IMR-90 (cell line): ENCODE measurements at regions not wholly inside any gene's neighbourhood (a gene's known extent, or its start where the extent isn't known, plus 50 kb on each side); places are given as distances from the start of the nearest gene placed in this dataset.

Experiments
- ATAC-seq: fragments of 200-7000 bp; cut with Tn5 transposase; 2 replicates; pipeline ENCODE4 v1.9.1; 2020; ENCODE audit warnings: low read depth, mild to moderate bottlenecking, moderate library complexity
- BruUV-seq: library from RNA; stranded (reverse); fragments of 400-500 nt; replicated peaks from 2 replicates; lab custom pipeline; 2021; lab: Mats Ljungman, UMichigan
- CTCF ChIA-PET: fragments of 300-600 bp; formaldehyde crosslinking; extraction: SDS; loops from one replicate; lab custom pipeline; 2021; ENCODE audit warnings: antibody characterized with exemption; lab: Yijun Ruan, JAX
- POLR2A ChIA-PET: fragments of 300-600 bp; sonication (Branson Sonifier 250); formaldehyde crosslinking; loops from one replicate; lab custom pipeline; 2022; ENCODE audit warnings: antibody characterized with exemption; ENCODE audit not compliant: unreplicated experiment; lab: Charles Lee
- DNase-seq: peaks from one replicate; pipeline ENCODE4 v3.0.0; 2013
- H2AFZ ChIP-seq: replicated peaks from 2 replicates; pipeline ENCODE3; 2013; ENCODE audit warnings: low read length, mild to moderate bottlenecking; ENCODE audit not compliant: poor library complexity
- H2AK5ac ChIP-seq: 2 replicates; pipeline ENCODE4 v1.6.1; 2013; ENCODE audit warnings: low read depth, low read length, inconsistent platforms
- H2AK9ac ChIP-seq: replicated peaks from 2 replicates; pipeline ENCODE3; 2013; ENCODE audit warnings: mild to moderate bottlenecking, low read depth, low read length, moderate library complexity; ENCODE audit not compliant: poor library complexity
- H2BK120ac ChIP-seq: 2 replicates; pipeline ENCODE4 v1.6.1; 2013; ENCODE audit warnings: low read depth, low read length, inconsistent platforms
- H2BK15ac ChIP-seq: 3 replicates; pipeline ENCODE4 v1.6.1; 2013; ENCODE audit warnings: low read depth, low read length, inconsistent platforms
- H2BK20ac ChIP-seq: 2 replicates; pipeline ENCODE4 v1.6.1; 2013; ENCODE audit warnings: low read depth, mild to moderate bottlenecking, inconsistent platforms, low read length, moderate library complexity
- H2BK5ac ChIP-seq: 2 replicates; pipeline ENCODE4 v1.6.1; 2013; ENCODE audit warnings: mild to moderate bottlenecking, low read depth, low read length, inconsistent platforms; ENCODE audit not compliant: poor library complexity, severe bottlenecking
- H3K14ac ChIP-seq: replicated peaks from 2 replicates; pipeline ENCODE4 v1.6.1; 2013; ENCODE audit warnings: low read depth, low read length, inconsistent platforms
- H3K18ac ChIP-seq: 2 replicates; pipeline ENCODE4 v1.6.1; 2013; ENCODE audit warnings: low read depth, low read length, control low read depth
- H3K23ac ChIP-seq: 2 replicates; pipeline ENCODE4 v1.6.1; 2013; ENCODE audit warnings: low read depth, low read length, inconsistent platforms
- H3K27ac ChIP-seq: 2 replicates; pipeline ENCODE4 v1.5.1; 2013; ENCODE audit warnings: mild to moderate bottlenecking, control low read depth, low read length; ENCODE audit not compliant: insufficient read depth
- H3K27me3 ChIP-seq: 2 replicates; pipeline ENCODE4 v1.6.1; 2013; ENCODE audit warnings: low read length; ENCODE audit not compliant: control insufficient read depth, insufficient read depth
- H3K36me3 ChIP-seq: 2 replicates; pipeline ENCODE4 v1.6.1; 2013; ENCODE audit warnings: low read length, mixed read lengths; ENCODE audit not compliant: control insufficient read depth, insufficient read depth
- H3K4ac ChIP-seq: 2 replicates; pipeline ENCODE4 v1.6.1; 2013; ENCODE audit warnings: low read depth, low read length, inconsistent platforms
- H3K4me1 ChIP-seq: 2 replicates; pipeline ENCODE4 v1.6.1; 2013; ENCODE audit warnings: low read length, mixed read lengths; ENCODE audit not compliant: control insufficient read depth, insufficient read depth
- H3K4me2 ChIP-seq: 2 replicates; pipeline ENCODE4 v1.6.1; 2013; ENCODE audit warnings: low read depth, mild to moderate bottlenecking, control low read depth, low read length, moderate library complexity
- H3K4me3 ChIP-seq: 2 replicates; pipeline ENCODE4 v1.5.1; 2013; ENCODE audit warnings: low read depth, mild to moderate bottlenecking, control low read depth, low read length, moderate library complexity; ENCODE audit not compliant: insufficient read depth
- H3K56ac ChIP-seq: 2 replicates; pipeline ENCODE4 v1.6.1; 2013; ENCODE audit warnings: low read length, inconsistent platforms; ENCODE audit not compliant: insufficient read depth; ENCODE audit errors: extremely low read depth
- H3K79me1 ChIP-seq, 2 experiments: 2 replicates each; pipeline ENCODE4 v1.6.1; 2013; ENCODE audit warnings: low read length in 2 of 2, inconsistent platforms in 1 of 2, low read depth in 1 of 2
- H3K9ac ChIP-seq: 2 replicates; pipeline ENCODE4 v1.6.1; 2013; ENCODE audit warnings: low read depth, low read length, control low read depth
- H3K9me1 ChIP-seq: 2 replicates; pipeline ENCODE4 v1.6.1; 2013; ENCODE audit warnings: low read length, inconsistent platforms; ENCODE audit not compliant: insufficient read depth
- H3K9me3 ChIP-seq: 2 replicates; pipeline ENCODE4 v1.6.1; 2013; ENCODE audit warnings: low read length; ENCODE audit not compliant: control insufficient read depth, insufficient read depth
- H4K20me1 ChIP-seq: 2 replicates; pipeline ENCODE4 v1.6.1; 2013; ENCODE audit warnings: low read length, inconsistent platforms; ENCODE audit not compliant: insufficient read depth
- H4K5ac ChIP-seq: 2 replicates; pipeline ENCODE4 v1.6.1; 2013; ENCODE audit warnings: mild to moderate bottlenecking, low read depth, low read length, control low read depth
- H4K8ac ChIP-seq, 2 experiments: 2 replicates each; pipeline ENCODE4 v1.6.1; 2013; ENCODE audit warnings: low read depth in 2 of 2, low read length in 2 of 2, control low read depth in 1 of 2, inconsistent platforms in 1 of 2
- H4K91ac ChIP-seq: 2 replicates; pipeline ENCODE4 v1.6.1; 2013; ENCODE audit warnings: low read depth, low read length, inconsistent platforms; ENCODE audit not compliant: insufficient read depth
- BHLHE40 ChIP-seq: fragments of 150-350 bp; IDR thresholded peaks from 2 replicates; pipeline ENCODE4 v1.6.1; 2016; ENCODE audit warnings: mild to moderate bottlenecking, low read depth, low read length
- CEBPB ChIP-seq: IDR thresholded peaks from 2 replicates; pipeline ENCODE4 v1.6.1; 2012; ENCODE audit warnings: low read depth, low read length, improper control_type of control experiment
- CHD1 ChIP-seq: IDR thresholded peaks from 2 replicates; pipeline ENCODE4 v1.6.1; 2012; ENCODE audit warnings: low read depth, low read length, improper control_type of control experiment
- CTCF ChIP-seq: conservative IDR thresholded peaks from 2 replicates; pipeline ENCODE4 v1.5.1; 2012; ENCODE audit warnings: mild to moderate bottlenecking, low read depth, low read length, improper control_type of control experiment
- ELK1 ChIP-seq: fragments of 150-350 bp; IDR thresholded peaks from 2 replicates; pipeline ENCODE4 v1.6.1; 2016; ENCODE audit warnings: low read depth, mild to moderate bottlenecking, low read length, moderate library complexity, borderline replicate concordance
- FOS ChIP-seq: fragments of 150-350 bp; IDR thresholded peaks from 2 replicates; pipeline ENCODE4 v1.6.1; 2016; ENCODE audit warnings: low read depth, low read length
- MAFK ChIP-seq: IDR thresholded peaks from 2 replicates; pipeline ENCODE4 v1.6.1; 2012; ENCODE audit warnings: low read depth, low read length, improper control_type of control experiment
- MAZ ChIP-seq: IDR thresholded peaks from 2 replicates; pipeline ENCODE4 v1.6.1; 2012; ENCODE audit warnings: low read depth, mild to moderate bottlenecking, low read length, improper control_type of control experiment, moderate library complexity, borderline replicate concordance
- MXI1 ChIP-seq: IDR thresholded peaks from 2 replicates; pipeline ENCODE4 v1.6.1; 2012; ENCODE audit warnings: low read depth, mild to moderate bottlenecking, low read length, moderate library complexity, borderline replicate concordance
- NFE2L2 ChIP-seq: fragments of 150-350 bp; IDR thresholded peaks from 2 replicates; pipeline ENCODE4 v1.6.1; 2016; ENCODE audit warnings: low read depth, mild to moderate bottlenecking, low read length
- POLR2A ChIP-seq: IDR thresholded peaks from 2 replicates; pipeline ENCODE4 v1.6.1; 2012; ENCODE audit warnings: mild to moderate bottlenecking, low read depth, low read length
- RAD21 ChIP-seq: IDR thresholded peaks from 2 replicates; pipeline ENCODE4 v1.6.1; 2012; ENCODE audit warnings: low read length, improper control_type of control experiment
- RCOR1 ChIP-seq: IDR thresholded peaks from 2 replicates; pipeline ENCODE4 v1.6.1; 2012; ENCODE audit warnings: mild to moderate bottlenecking, low read length, improper control_type of control experiment; ENCODE audit not compliant: insufficient replicate concordance
- RFX5 ChIP-seq: IDR thresholded peaks from 2 replicates; pipeline ENCODE4 v1.8.0; 2012; ENCODE audit warnings: low read depth, mild to moderate bottlenecking, low read length, moderate library complexity
- SMC3 ChIP-seq: fragments of 150-350 bp; IDR thresholded peaks from 2 replicates; pipeline ENCODE4 v1.6.1; 2016; ENCODE audit warnings: low read depth, mild to moderate bottlenecking, antibody characterized with exemption, low read length, moderate library complexity
- USF2 ChIP-seq: fragments of 150-350 bp; IDR thresholded peaks from 2 replicates; pipeline ENCODE4 v1.6.1; 2017; ENCODE audit warnings: mild to moderate bottlenecking, antibody characterized with exemption, low read length, low read depth
- WGBS, 2 experiments: methylation state at CpG; one replicate each; pipeline versions ENCODE4 v1.1.5 to v1.1.7; 2013; ENCODE audit warnings: missing lambda C conversion rate in 2 of 2; ENCODE audit not compliant: insufficient read length in 1 of 2; ENCODE audit errors: extremely low coverage in 2 of 2; 5-methylcytosine and 5-hydroxymethylcytosine counted together
- dilution Hi-C: fragments of 300-500 bp; cut with HindIII; formaldehyde crosslinking; loops from one replicate; pipeline ENCODE4 v1.14.3; 2018; ENCODE audit warnings: low sequenced_read_pairs; ENCODE audit not compliant: unreplicated experiment
- in situ Hi-C: fragments of 300-500 bp; cut with MboI; formaldehyde crosslinking; loops from 3 replicates; pipeline ENCODE4 v1.14.3; 2019; ENCODE audit warnings: low sequenced_read_pairs, inconsistent platforms, mixed read lengths
- intact Hi-C: fragments of 100-400 bp; cut with micrococcal nuclease; formaldehyde crosslinking; loops from 2 replicates; pipeline ENCODE4 v1.10.0; 2022

GRCh38 chr7:33805630-33806233, 99.6 kb upstream of the BMPER start:
- Histone ChIP-seq H3K14ac (no peak overlapping the region), H2AFZ (no peak overlapping the region), H3K27me3 (no peaks in the 10 kb centered on the region; the same call in 1 of the 2 replicates), H3K79me1 (no peaks in the 10 kb centered on the region), H2BK20ac (no peak overlapping the region), H3K23ac (no peak overlapping the region), H3K56ac (no peak overlapping the region), H3K9ac (no peak overlapping the region), H3K18ac (no peak overlapping the region), H2BK15ac (no peak overlapping the region), H2AK5ac (no peak overlapping the region), H3K9me3 (no peaks in the 10 kb centered on the region), H3K27ac (no peak overlapping the region), H4K5ac (no peak overlapping the region), H3K4me2 (no peak overlapping the region), H3K36me3 (no peaks in the 10 kb centered on the region), H2BK120ac (no peak overlapping the region), H3K9me1 (no peaks in the 10 kb centered on the region), H4K8ac (no peak overlapping the region), H2AK9ac (no peak overlapping the region), H2BK5ac (no peak overlapping the region), H4K91ac (no peak overlapping the region), H3K4me1 (peaks cover 12% of the 10 kb centered on the region), H4K20me1 (no peaks in the 10 kb centered on the region), H3K4ac (no peak overlapping the region), H3K4me3 (no peak overlapping the region)
- peak; percentile 64 for DNase-seq
- dilution Hi-C loops (no loop called here), in situ Hi-C loops (no loop called here), intact Hi-C loops (loop anchor here (5.0 kb wide), 2 partner anchors 82 to 97 kb away; no protein-coding TSS in a partner anchor)
- BruUV-seq, result no TSS peak
- ATAC-seq, result peak; percentile 59
- POLR2A ChIA-PET, result no interaction called here
- CTCF ChIA-PET, result interaction anchor here (0.6 to 1.4 kb wide), 6 partner anchors 16 to 446 kb away, joined by 3 to 6 read pairs (median 5); no protein-coding TSS in a partner anchor
- WGBS, 2 experiments, result 77% methylated on average over 5 of the region's 7 CpGs; no CpG with 5 or more reads in 1 of the 2 experiments
- no peak for TF ChIP-seq NFE2L2
- TF ChIP-seq MAFK, result no peak
- TF ChIP-seq ELK1, result no peak
- no peak for TF ChIP-seq POLR2A
- no peak for TF ChIP-seq CHD1
- no peak for TF ChIP-seq BHLHE40
- no peak for TF ChIP-seq CEBPB
- no peak for TF ChIP-seq MXI1
- TF ChIP-seq SMC3, result no peak
- TF ChIP-seq RAD21, result no peak
- TF ChIP-seq RFX5, result no peak
- no peak for TF ChIP-seq RCOR1
- no peak for TF ChIP-seq CTCF
- TF ChIP-seq FOS, result no peak
- TF ChIP-seq USF2, result no peak
- no peak for TF ChIP-seq MAZ
